ENCODE measurements at regions not wholly inside any gene's neighbourhood (a gene's known extent, or its start where the extent isn't known, plus 50 kb on each side); places are given as distances from the start of the nearest gene placed in this dataset.

DNA sequence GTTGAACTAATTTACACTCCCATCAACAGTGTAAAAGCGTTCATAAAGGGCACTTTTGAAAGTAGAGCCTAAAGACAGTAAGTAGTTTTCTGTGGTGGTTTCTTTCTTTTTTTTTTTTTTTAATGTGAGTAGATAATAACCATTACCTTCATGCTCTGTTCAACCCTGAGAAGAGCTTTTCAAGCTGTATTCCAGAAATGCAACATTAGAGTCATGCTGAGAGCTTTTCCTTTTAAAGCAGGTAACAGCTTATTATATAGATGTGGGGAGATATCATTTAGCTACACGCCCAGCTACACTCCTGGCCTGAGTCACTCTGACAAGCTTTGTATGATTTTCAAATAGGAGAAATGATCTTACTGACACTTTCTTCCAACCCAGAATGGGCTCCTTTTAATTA, 96.2 kb upstream of the ARHGEF26 start:
- Mint-ChIP-seq H3K27ac (no peak overlapping the region), H3K27me3 (ENCODE audit: low read depth) (no peaks in the 10 kb centered on the region), H3K4me1 (no peaks in the 10 kb centered on the region), H3K4me3 (no peak overlapping the region), H3K9me3 (peaks cover 4% of the 10 kb centered on the region), H3K36me3 (no peaks in the 10 kb centered on the region)
- TF ChIP-seq FOXJ3 (CRISPR knock-in tag; IDR thresholded peaks at IDR 0.05; ENCODE audit: borderline replicate concordance) = no peak
- no peak for TF ChIP-seq HMGA2 (CRISPR knock-in tag; IDR thresholded peaks at IDR 0.05)
- TF ChIP-seq FOXP1 (CRISPR knock-in tag; IDR thresholded peaks at IDR 0.05; ENCODE audit: borderline replicate concordance) = no peak
- TF ChIP-seq, protein P1, sequence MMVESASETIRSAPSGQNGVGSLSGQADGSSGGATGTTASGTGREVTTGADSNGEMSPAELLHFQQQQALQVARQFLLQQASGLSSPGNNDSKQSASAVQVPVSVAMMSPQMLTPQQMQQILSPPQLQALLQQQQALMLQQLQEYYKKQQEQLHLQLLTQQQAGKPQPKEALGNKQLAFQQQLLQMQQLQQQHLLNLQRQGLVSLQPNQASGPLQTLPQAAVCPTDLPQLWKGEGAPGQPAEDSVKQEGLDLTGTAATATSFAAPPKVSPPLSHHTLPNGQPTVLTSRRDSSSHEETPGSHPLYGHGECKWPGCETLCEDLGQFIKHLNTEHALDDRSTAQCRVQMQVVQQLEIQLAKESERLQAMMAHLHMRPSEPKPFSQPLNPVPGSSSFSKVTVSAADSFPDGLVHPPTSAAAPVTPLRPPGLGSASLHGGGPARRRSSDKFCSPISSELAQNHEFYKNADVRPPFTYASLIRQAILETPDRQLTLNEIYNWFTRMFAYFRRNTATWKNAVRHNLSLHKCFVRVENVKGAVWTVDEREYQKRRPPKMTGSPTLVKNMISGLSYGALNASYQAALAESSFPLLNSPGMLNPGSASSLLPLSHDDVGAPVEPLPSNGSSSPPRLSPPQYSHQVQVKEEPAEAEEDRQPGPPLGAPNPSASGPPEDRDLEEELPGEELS (CRISPR knock-in tag; IDR thresholded peaks at IDR 0.05) = no peak
- TF ChIP-seq, protein P2, sequence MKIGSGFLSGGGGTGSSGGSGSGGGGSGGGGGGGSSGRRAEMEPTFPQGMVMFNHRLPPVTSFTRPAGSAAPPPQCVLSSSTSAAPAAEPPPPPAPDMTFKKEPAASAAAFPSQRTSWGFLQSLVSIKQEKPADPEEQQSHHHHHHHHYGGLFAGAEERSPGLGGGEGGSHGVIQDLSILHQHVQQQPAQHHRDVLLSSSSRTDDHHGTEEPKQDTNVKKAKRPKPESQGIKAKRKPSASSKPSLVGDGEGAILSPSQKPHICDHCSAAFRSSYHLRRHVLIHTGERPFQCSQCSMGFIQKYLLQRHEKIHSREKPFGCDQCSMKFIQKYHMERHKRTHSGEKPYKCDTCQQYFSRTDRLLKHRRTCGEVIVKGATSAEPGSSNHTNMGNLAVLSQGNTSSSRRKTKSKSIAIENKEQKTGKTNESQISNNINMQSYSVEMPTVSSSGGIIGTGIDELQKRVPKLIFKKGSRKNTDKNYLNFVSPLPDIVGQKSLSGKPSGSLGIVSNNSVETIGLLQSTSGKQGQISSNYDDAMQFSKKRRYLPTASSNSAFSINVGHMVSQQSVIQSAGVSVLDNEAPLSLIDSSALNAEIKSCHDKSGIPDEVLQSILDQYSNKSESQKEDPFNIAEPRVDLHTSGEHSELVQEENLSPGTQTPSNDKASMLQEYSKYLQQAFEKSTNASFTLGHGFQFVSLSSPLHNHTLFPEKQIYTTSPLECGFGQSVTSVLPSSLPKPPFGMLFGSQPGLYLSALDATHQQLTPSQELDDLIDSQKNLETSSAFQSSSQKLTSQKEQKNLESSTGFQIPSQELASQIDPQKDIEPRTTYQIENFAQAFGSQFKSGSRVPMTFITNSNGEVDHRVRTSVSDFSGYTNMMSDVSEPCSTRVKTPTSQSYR (CRISPR knock-in tag; IDR thresholded peaks at IDR 0.05) = no peak
- TF ChIP-seq, protein P3, sequence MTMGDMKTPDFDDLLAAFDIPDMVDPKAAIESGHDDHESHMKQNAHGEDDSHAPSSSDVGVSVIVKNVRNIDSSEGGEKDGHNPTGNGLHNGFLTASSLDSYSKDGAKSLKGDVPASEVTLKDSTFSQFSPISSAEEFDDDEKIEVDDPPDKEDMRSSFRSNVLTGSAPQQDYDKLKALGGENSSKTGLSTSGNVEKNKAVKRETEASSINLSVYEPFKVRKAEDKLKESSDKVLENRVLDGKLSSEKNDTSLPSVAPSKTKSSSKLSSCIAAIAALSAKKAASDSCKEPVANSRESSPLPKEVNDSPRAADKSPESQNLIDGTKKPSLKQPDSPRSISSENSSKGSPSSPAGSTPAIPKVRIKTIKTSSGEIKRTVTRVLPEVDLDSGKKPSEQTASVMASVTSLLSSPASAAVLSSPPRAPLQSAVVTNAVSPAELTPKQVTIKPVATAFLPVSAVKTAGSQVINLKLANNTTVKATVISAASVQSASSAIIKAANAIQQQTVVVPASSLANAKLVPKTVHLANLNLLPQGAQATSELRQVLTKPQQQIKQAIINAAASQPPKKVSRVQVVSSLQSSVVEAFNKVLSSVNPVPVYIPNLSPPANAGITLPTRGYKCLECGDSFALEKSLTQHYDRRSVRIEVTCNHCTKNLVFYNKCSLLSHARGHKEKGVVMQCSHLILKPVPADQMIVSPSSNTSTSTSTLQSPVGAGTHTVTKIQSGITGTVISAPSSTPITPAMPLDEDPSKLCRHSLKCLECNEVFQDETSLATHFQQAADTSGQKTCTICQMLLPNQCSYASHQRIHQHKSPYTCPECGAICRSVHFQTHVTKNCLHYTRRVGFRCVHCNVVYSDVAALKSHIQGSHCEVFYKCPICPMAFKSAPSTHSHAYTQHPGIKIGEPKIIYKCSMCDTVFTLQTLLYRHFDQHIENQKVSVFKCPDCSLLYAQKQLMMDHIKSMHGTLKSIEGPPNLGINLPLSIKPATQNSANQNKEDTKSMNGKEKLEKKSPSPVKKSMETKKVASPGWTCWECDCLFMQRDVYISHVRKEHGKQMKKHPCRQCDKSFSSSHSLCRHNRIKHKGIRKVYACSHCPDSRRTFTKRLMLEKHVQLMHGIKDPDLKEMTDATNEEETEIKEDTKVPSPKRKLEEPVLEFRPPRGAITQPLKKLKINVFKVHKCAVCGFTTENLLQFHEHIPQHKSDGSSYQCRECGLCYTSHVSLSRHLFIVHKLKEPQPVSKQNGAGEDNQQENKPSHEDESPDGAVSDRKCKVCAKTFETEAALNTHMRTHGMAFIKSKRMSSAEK (CRISPR knock-in tag; IDR thresholded peaks at IDR 0.05; ENCODE audit: borderline replicate concordance) = no peak
- TF ChIP-seq ZNF671 (CRISPR knock-in tag; IDR thresholded peaks at IDR 0.05) = no peak
- TF ChIP-seq ATF1 (CRISPR knock-in tag; IDR thresholded peaks at IDR 0.05) = no peak
- TF ChIP-seq MYBL2 (CRISPR knock-in tag; IDR thresholded peaks at IDR 0.05) = no peak
- TF ChIP-seq, protein P4, sequence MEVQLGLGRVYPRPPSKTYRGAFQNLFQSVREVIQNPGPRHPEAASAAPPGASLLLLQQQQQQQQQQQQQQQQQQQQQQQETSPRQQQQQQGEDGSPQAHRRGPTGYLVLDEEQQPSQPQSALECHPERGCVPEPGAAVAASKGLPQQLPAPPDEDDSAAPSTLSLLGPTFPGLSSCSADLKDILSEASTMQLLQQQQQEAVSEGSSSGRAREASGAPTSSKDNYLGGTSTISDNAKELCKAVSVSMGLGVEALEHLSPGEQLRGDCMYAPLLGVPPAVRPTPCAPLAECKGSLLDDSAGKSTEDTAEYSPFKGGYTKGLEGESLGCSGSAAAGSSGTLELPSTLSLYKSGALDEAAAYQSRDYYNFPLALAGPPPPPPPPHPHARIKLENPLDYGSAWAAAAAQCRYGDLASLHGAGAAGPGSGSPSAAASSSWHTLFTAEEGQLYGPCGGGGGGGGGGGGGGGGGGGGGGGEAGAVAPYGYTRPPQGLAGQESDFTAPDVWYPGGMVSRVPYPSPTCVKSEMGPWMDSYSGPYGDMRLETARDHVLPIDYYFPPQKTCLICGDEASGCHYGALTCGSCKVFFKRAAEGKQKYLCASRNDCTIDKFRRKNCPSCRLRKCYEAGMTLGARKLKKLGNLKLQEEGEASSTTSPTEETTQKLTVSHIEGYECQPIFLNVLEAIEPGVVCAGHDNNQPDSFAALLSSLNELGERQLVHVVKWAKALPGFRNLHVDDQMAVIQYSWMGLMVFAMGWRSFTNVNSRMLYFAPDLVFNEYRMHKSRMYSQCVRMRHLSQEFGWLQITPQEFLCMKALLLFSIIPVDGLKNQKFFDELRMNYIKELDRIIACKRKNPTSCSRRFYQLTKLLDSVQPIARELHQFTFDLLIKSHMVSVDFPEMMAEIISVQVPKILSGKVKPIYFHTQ (CRISPR knock-in tag; IDR thresholded peaks at IDR 0.05) = no peak
- TF ChIP-seq IRF2 (CRISPR knock-in tag; IDR thresholded peaks at IDR 0.05; ENCODE audit: borderline replicate concordance, low read depth) = no peak
- TF ChIP-seq ZNF219 (CRISPR knock-in tag; IDR thresholded peaks at IDR 0.05; ENCODE audit: borderline replicate concordance) = no peak
- TF ChIP-seq, protein P5, sequence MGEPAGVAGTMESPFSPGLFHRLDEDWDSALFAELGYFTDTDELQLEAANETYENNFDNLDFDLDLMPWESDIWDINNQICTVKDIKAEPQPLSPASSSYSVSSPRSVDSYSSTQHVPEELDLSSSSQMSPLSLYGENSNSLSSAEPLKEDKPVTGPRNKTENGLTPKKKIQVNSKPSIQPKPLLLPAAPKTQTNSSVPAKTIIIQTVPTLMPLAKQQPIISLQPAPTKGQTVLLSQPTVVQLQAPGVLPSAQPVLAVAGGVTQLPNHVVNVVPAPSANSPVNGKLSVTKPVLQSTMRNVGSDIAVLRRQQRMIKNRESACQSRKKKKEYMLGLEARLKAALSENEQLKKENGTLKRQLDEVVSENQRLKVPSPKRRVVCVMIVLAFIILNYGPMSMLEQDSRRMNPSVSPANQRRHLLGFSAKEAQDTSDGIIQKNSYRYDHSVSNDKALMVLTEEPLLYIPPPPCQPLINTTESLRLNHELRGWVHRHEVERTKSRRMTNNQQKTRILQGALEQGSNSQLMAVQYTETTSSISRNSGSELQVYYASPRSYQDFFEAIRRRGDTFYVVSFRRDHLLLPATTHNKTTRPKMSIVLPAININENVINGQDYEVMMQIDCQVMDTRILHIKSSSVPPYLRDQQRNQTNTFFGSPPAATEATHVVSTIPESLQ (CRISPR knock-in tag; IDR thresholded peaks at IDR 0.05) = no peak
- TF ChIP-seq, protein P6, sequence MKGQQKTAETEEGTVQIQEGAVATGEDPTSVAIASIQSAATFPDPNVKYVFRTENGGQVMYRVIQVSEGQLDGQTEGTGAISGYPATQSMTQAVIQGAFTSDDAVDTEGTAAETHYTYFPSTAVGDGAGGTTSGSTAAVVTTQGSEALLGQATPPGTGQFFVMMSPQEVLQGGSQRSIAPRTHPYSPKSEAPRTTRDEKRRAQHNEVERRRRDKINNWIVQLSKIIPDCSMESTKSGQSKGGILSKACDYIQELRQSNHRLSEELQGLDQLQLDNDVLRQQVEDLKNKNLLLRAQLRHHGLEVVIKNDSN (CRISPR knock-in tag; IDR thresholded peaks at IDR 0.05) = no peak
- no peak for TF ChIP-seq TP53 (CRISPR knock-in tag; IDR thresholded peaks at IDR 0.05)
- no peak for TF ChIP-seq SOX15 (CRISPR knock-in tag; IDR thresholded peaks at IDR 0.05)
- TF ChIP-seq, protein P7, sequence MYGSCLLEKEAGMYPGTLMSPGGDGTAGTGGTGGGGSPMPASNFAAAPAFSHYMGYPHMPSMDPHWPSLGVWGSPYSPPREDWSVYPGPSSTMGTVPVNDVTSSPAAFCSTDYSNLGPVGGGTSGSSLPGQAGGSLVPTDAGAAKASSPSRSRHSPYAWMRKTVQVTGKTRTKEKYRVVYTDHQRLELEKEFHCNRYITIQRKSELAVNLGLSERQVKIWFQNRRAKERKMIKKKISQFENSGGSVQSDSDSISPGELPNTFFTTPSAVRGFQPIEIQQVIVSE (CRISPR knock-in tag; IDR thresholded peaks at IDR 0.05; ENCODE audit: borderline replicate concordance) = no peak
- no peak for TF ChIP-seq TEAD4 (CRISPR knock-in tag; IDR thresholded peaks at IDR 0.05)
- TF ChIP-seq, protein P8, sequence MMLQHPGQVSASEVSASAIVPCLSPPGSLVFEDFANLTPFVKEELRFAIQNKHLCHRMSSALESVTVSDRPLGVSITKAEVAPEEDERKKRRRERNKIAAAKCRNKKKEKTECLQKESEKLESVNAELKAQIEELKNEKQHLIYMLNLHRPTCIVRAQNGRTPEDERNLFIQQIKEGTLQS (CRISPR knock-in tag; conservative IDR thresholded peaks at IDR 0.05) = no peak
- TF ChIP-seq ZNF121 (CRISPR knock-in tag; IDR thresholded peaks at IDR 0.05) = no peak
- DNase-seq (ENCODE audit: low spot score) (no peak), ATAC-seq (no peak)
- ChIA-PET CTCF (no interaction called here), POLR2A (interaction anchor here (0.6 kb wide), 1 partner anchor 9 kb away, joined by 4 read pairs; no protein-coding TSS in a partner anchor)

Measured in WTC11 (cell line).